Upper lobe of right lung (tissue), 1 donor: ENCODE measurements at regions not wholly inside any gene's neighbourhood (a gene's known extent, or its start where the extent isn't known, plus 50 kb on each side); places are given as distances from the start of the nearest gene placed in this dataset.
"Not testable (repeated sequence)": the region's sequence is repeated elsewhere in the genome, so short reads cannot be mapped to it uniquely, and the experiment has no call there.

ENCODE experiments used
- ATAC-seq: fragments of 200-7000 bp; cut with Tn5 transposase; one replicate; pipeline ENCODE4 v1.9.1; 2020; ENCODE audit warnings: mild to moderate bottlenecking, moderate library complexity
- DNase-seq: peaks from one replicate; pipeline ENCODE4 v3.0.0-alpha.2; 2020
- H3K27ac ChIP-seq: fragments of 200-600 bp; one replicate; pipeline ENCODE4 v1.8.0; 2022
- H3K27me3 ChIP-seq: fragments of 200-600 bp; one replicate; pipeline ENCODE4 v1.8.0; 2022; ENCODE audit warnings: mild to moderate bottlenecking
- H3K36me3 ChIP-seq: fragments of 200-600 bp; one replicate; pipeline ENCODE4 v1.8.0; 2022
- H3K4me1 ChIP-seq: fragments of 200-600 bp; one replicate; pipeline ENCODE4 v1.8.0; 2022
- H3K4me3 ChIP-seq: fragments of 200-600 bp; one replicate; pipeline ENCODE4 v1.8.0; 2022; ENCODE audit warnings: mild to moderate bottlenecking
- H3K9me3 ChIP-seq: fragments of 200-600 bp; one replicate; pipeline ENCODE4 v1.8.0; 2022
- CTCF ChIP-seq: fragments of 200-600 bp; IDR thresholded peaks from one replicate; pipeline ENCODE4 v1.8.0; 2022; ENCODE audit warnings: antibody characterized with exemption
- intact Hi-C: fragments of 100-400 bp; cut with DNase I; formaldehyde crosslinking; loops from one replicate; pipeline ENCODE4 v1.11.0; 2022
- donor health status: DM: no; HTN: yes; CAD: no; lungs with severe emphysema.

GRCh38 chr5:107744418-107745330 is 73.9 kb upstream of the EFNA5 start:
- Histone ChIP-seq H3K4me1 (no peaks in the 10 kb centered on the region), H3K9me3 (no peaks in the 10 kb centered on the region), H3K36me3 (no peaks in the 10 kb centered on the region), H3K4me3 (no peak overlapping the region), H3K27me3 (no peaks in the 10 kb centered on the region), H3K27ac (no peak overlapping the region)
- DNase-seq (no peak), ATAC-seq (no peak)
- intact Hi-C loops: no loop called here
- TF ChIP-seq CTCF: no peak

DNA sequence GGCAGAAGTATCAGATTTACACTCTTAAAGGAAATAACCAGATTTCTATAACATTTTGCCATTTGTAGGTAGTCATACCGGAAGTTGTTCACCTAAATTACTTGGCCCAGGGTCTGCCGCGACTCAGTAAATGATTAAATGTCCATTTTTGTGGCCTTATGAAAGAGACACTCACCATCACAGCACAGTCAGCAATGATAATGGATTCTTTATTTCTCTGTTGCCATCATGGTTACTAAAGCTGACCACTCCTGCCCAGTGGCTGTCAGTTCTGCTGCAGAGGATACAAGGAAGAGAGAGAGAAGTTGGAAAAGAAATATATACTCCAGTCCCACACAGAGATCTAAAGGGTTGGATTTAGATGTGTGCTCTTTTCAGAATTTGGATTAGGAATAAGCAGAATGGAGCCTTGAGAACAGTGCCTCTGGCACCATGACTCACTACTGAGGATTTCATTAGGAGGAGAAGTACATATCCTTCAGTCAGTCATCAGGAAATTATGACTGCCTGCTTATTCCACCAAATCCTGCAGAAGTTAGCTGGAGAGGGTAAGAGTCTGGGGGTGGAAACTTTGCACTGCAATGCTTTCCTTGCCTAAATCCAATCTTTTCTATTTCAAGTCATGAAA is 72.8 kb upstream of the EFNA5 start:
- no peaks in the 10 kb centered on the region for H3K36me3 ChIP-seq
- no peaks in the 10 kb centered on the region for H3K4me1 ChIP-seq
- no peaks in the 10 kb centered on the region for H3K9me3 ChIP-seq
- intact Hi-C loops: no loop called here
- DNase-seq: no peak
- TF ChIP-seq CTCF: no peak
- H3K27me3 ChIP-seq: no peaks in the 10 kb centered on the region
- no peak overlapping the region for H3K27ac ChIP-seq
- H3K4me3 ChIP-seq: no peak overlapping the region
- ATAC-seq: no peak

- peak; percentile 36 for ATAC-seq
- intact Hi-C loops: no loop called here
- Histone ChIP-seq H3K9me3 (no peaks in the 10 kb centered on the region), H3K36me3 (no peaks in the 10 kb centered on the region), H3K4me3 (no peak overlapping the region), H3K27ac (no peak overlapping the region), H3K27me3 (no peaks in the 10 kb centered on the region), H3K4me1 (no peaks in the 10 kb centered on the region)
- DNase-seq: no peak
- TF ChIP-seq CTCF: no peak
These were observed 68.9 kb upstream of the EFNA5 start for GRCh38 chr5:107739661-107740060.

- ATAC-seq (no peak), DNase-seq (no peak)
- no peaks in the 10 kb centered on the region for H3K9me3 ChIP-seq
- no peaks in the 10 kb centered on the region for H3K27me3 ChIP-seq
- no peaks in the 10 kb centered on the region for H3K36me3 ChIP-seq
- intact Hi-C loops: no loop called here
- H3K4me1 ChIP-seq: no peaks in the 10 kb centered on the region
- no peak overlapping the region for H3K4me3 ChIP-seq
- H3K27ac ChIP-seq: no peak overlapping the region
- no peak for TF ChIP-seq CTCF
These were observed 65.9 kb upstream of the EFNA5 start for GRCh38 chr5:107736638-107737037.

DNA sequence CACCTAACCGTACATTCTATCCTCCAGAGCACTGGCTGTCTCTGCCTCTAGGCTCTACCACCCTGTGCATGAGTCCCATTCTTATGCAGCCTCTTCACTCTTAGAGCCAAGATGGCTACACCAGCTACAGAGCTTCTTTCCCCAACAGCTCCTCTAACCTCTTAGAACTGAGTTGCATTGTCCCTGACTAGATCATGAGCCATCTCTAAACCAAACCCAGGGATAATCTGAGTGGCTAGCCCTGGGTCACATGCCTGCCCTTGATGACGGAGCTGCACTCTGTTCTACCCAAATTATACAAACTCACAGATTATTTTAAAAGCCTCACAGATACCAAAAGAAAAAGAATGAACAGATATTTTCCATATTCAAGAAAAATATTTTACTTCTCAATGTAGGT is 65.4 kb upstream of the EFNA5 start:
- DNase-seq, ATAC-seq, H3K27me3 ChIP-seq, H3K9me3 ChIP-seq, H3K27ac ChIP-seq, H3K4me1 ChIP-seq, H3K36me3 ChIP-seq, intact Hi-C loops, H3K4me3 ChIP-seq: not testable (repeated sequence)

GRCh38 chr5:107735558-107735957 is 64.8 kb upstream of the EFNA5 start:
- intact Hi-C loops: no loop called here
- no peaks in the 10 kb centered on the region for H3K4me1 ChIP-seq

More at GRCh38 chr5:107735558-107735957, 64.8 kb upstream of the EFNA5 start:
- Histone ChIP-seq H3K27me3 (no peaks in the 10 kb centered on the region), H3K36me3 (no peaks in the 10 kb centered on the region), H3K4me3 (no peak overlapping the region), H3K9me3 (no peaks in the 10 kb centered on the region), H3K27ac (no peak overlapping the region)
- TF ChIP-seq CTCF: no peak
- no peak for DNase-seq
- no peak for ATAC-seq
